Pancreas (tissue), 10 donors: ENCODE measurements at regions not wholly inside any gene's neighbourhood (a gene's known extent, or its start where the extent isn't known, plus 50 kb on each side); places are given as distances from the start of the nearest gene placed in this dataset.

Source experiments
- ATAC-seq, 4 donors: fragments of 200-7000 bp; cut with Tn5 transposase; one replicate each; pipeline versions ENCODE4 v1.8.0 to v1.9.1; 2020; ENCODE audit warnings: mild to moderate bottlenecking in 4 of 4, moderate library complexity in 4 of 4
- DNase-seq, 6 donors: peaks; one replicate each; pipeline ENCODE4 v3.0.0-alpha.2; 2020
- FAIRE-seq: peaks from 2 replicates; lab custom pipeline; 2012; peaks lifted over from hg19 to GRCh38; lab: Jason Lieb, UNC
- H3K27ac ChIP-seq, 4 donors: fragments of 200-600 bp; sonication (generic); 1 replicate in 3 of 4; 2 replicates in 1 of 4; pipeline versions ENCODE4 v1.5.0 to v1.8.0; 2020
- H3K27me3 ChIP-seq, 4 donors: fragments of 200-600 bp; one replicate each; pipeline ENCODE4 v1.8.0; 2021
- H3K36me3 ChIP-seq, 3 donors: fragments of 200-600 bp; sonication (generic) in 1 of 3; one replicate each; pipeline versions ENCODE4 v1.5.0 to v1.8.0; 2020 to 2021
- H3K4me1 ChIP-seq, 3 donors: fragments of 200-600 bp; one replicate each; pipeline ENCODE4 v1.8.0; 2021
- H3K4me3 ChIP-seq, 4 donors: fragments of 200-600 bp; sonication (generic) in 2 of 4; one replicate each; pipeline versions ENCODE4 v1.5.0 to v1.8.0; 2020 to 2021
- H3K9me3 ChIP-seq, 4 donors: fragments of 200-600 bp; one replicate each; pipeline ENCODE4 v1.8.0; 2021
- WGBS, 2 donors: extraction: QIAGEN DNeasy Blood & Tissue Kit; methylation state at CpG; one replicate each; pipeline ENCODE4 v1.1.7; 2013; 5-methylcytosine and 5-hydroxymethylcytosine counted together
- intact Hi-C, 3 donors: fragments of 100-400 bp; cut with DNase I; formaldehyde crosslinking; loops; one replicate each; pipeline versions ENCODE4 v1.11.1 to v1.14.2; 2022
- TF ChIP-seq, protein P1 (sequence below), 4 donors: fragments of 200-600 bp; sonication (generic) in 3 of 4; IDR thresholded peaks; one replicate each; pipeline versions ENCODE4 v1.5.0 to v1.8.0; 2021; ENCODE audit warnings: antibody characterized with exemption in 4 of 4
- donor health status: healthy with polysubstance abuse.
- donor health status: DM: no; HTN: no; CAD: no; lungs with moderate emphysema.
- donor health status: DM: no; HTN: no; CAD: no.
- donor health status: control.
- donor health status: control.
- donor health status: Bipolar disorder and iron deficiency.
- donor health status: DM: yes; HTN: yes; CAD: no.
- donor health status: DM: no; HTN: no; CAD: no.
- donor health status: DM: no; HTN: no; CAD: no.
- donor health status: DM: yes; HTN: yes; CAD: no.

GRCh38 chr22:47248925-47249324 lies 486.5 kb downstream of the TBC1D22A start:
- FAIRE-seq: no peak
- DNase-seq: no peak
- Histone ChIP-seq H3K27me3 (no peaks in the 10 kb centered on the region), H3K36me3 (no peaks in the 10 kb centered on the region), H3K9me3 (no peaks in the 10 kb centered on the region), H3K4me1 (no peaks in the 10 kb centered on the region), H3K27ac (no peak overlapping the region), H3K4me3 (no peak overlapping the region)
- TF ChIP-seq, protein P1, sequence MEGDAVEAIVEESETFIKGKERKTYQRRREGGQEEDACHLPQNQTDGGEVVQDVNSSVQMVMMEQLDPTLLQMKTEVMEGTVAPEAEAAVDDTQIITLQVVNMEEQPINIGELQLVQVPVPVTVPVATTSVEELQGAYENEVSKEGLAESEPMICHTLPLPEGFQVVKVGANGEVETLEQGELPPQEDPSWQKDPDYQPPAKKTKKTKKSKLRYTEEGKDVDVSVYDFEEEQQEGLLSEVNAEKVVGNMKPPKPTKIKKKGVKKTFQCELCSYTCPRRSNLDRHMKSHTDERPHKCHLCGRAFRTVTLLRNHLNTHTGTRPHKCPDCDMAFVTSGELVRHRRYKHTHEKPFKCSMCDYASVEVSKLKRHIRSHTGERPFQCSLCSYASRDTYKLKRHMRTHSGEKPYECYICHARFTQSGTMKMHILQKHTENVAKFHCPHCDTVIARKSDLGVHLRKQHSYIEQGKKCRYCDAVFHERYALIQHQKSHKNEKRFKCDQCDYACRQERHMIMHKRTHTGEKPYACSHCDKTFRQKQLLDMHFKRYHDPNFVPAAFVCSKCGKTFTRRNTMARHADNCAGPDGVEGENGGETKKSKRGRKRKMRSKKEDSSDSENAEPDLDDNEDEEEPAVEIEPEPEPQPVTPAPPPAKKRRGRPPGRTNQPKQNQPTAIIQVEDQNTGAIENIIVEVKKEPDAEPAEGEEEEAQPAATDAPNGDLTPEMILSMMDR (IDR thresholded peaks at IDR 0.05): no peak
- ATAC-seq: no peak
- intact Hi-C loops: no loop called here
- 59 to 66% methylated on average over 4 of the region's 4 CpGs for WGBS, 2 donors

- no peaks in the 10 kb centered on the region for H3K4me1 ChIP-seq
- 60 to 68% methylated on average over 12 of the region's 12 CpGs for WGBS, 2 donors
- H3K27me3 ChIP-seq: no peaks in the 10 kb centered on the region
- DNase-seq (no peak), FAIRE-seq (no peak), ATAC-seq (no peak)
- intact Hi-C loops: no loop called here
- no peaks in the 10 kb centered on the region for H3K36me3 ChIP-seq
- no peaks in the 10 kb centered on the region for H3K9me3 ChIP-seq
- no peak overlapping the region for H3K4me3 ChIP-seq
- TF ChIP-seq, protein P1 (IDR thresholded peaks at IDR 0.05): no peak
- H3K27ac ChIP-seq: no peak overlapping the region
Observed at GRCh38 chr22:47247579-47248240, 485.3 kb downstream of the TBC1D22A start.

DNA sequence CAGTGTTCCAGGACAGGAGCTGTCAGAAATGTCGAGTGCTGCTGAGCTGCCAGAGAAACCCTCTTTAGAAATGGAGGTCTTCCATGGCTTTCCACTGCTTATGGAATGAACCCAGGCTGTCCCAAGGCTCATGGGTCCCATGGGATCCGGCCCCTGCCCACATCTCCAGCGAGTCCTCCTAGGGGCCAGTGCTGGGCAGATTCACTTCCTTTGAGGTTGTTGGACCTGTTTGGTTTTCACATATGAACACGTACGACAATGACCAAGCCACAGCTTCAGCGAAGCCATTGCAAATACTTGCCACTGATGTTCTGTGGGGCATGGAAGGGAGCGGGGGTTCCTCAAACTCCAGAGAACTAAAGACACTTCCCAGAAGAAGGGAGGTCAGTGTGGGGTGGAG lies 483.3 kb downstream of the TBC1D22A start:
- Histone ChIP-seq H3K27ac (no peak overlapping the region), H3K4me1 (no peaks in the 10 kb centered on the region), H3K27me3 (no peaks in the 10 kb centered on the region), H3K9me3 (no peaks in the 10 kb centered on the region), H3K36me3 (no peaks in the 10 kb centered on the region), H3K4me3 (no peak overlapping the region)
- ATAC-seq: no peak
- no peak for DNase-seq
- TF ChIP-seq, protein P1 (IDR thresholded peaks at IDR 0.05): no peak
- no peak for FAIRE-seq
- intact Hi-C loops: no loop called here
- WGBS, 2 donors: 78 to 81% methylated on average over 7 of the region's 7 CpGs

DNA sequence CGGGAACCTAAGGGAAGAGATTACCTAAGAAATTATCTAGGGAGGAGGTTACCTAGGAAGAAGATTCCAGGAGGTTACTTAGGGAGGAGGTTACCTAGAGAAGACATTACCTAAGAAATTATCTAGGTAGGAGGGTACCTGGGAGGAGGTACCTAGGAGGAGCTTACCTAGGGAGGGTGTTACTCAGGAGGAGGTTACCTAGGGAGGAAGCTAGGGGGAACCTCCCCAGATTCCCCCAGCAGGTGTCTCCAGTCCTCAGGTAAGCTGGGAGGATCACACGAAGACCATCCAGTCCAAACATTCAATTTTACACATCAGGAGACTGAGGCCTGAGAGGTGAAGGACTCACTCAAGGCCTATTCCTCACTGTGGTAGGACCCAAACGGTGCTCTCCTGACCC lies 482.8 kb downstream of the TBC1D22A start:
- H3K27ac ChIP-seq: no peak overlapping the region
- H3K36me3 ChIP-seq: no peaks in the 10 kb centered on the region
- 65 to 67% methylated on average over 3 of the region's 3 CpGs for WGBS, 2 donors
- H3K9me3 ChIP-seq: no peaks in the 10 kb centered on the region
- no peak overlapping the region for H3K4me3 ChIP-seq
- H3K4me1 ChIP-seq: no peaks in the 10 kb centered on the region
- TF ChIP-seq, protein P1 (IDR thresholded peaks at IDR 0.05): no peak
- no peaks in the 10 kb centered on the region for H3K27me3 ChIP-seq
- intact Hi-C loops: no loop called here
- no peak for FAIRE-seq
- no peak for ATAC-seq
- no peak for DNase-seq

GRCh38 chr22:47240116-47240515 lies 477.7 kb downstream of the TBC1D22A start:
- FAIRE-seq: no peak
- Histone ChIP-seq H3K9me3 (no peaks in the 10 kb centered on the region), H3K4me3 (no peak overlapping the region), H3K27me3 (no peaks in the 10 kb centered on the region), H3K27ac (no peak overlapping the region), H3K36me3 (no peaks in the 10 kb centered on the region), H3K4me1 (no peaks in the 10 kb centered on the region)
- TF ChIP-seq, protein P1 (IDR thresholded peaks at IDR 0.05): no peak
- no peak for DNase-seq
- intact Hi-C loops: no loop called here
- no peak for ATAC-seq
- 50 to 51% methylated on average over 10 of the region's 10 CpGs for WGBS, 2 donors
